ENCODE measurements at regions not wholly inside any gene's neighbourhood (a gene's known extent, or its start where the extent isn't known, plus 50 kb on each side); places are given as distances from the start of the nearest gene placed in this dataset.

DNA sequence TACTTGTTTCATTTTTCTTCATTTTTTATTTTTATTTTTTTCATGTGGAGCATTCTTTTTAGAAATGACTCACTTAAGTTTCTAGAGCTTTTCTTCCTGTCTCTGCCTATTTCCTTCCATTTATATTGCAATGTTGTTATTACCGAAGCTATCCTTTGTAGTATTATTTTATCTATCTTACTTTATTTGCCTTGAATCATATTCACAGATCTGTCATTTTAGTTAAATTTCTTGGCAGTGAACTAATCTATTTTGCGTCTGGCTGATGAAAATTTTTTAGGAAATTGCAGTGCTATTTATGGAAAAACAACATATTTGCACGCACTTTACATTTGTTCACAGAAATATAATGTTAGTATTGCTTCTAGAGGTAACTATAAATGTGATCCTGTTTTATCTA, 956.9 kb upstream of the SLC39A10 start:
- DNase-seq (ENCODE audit: low spot score), result no peak
- no peaks in the 10 kb centered on the region for H3K36me3 ChIP-seq (ENCODE audit: low read depth)

DNA sequence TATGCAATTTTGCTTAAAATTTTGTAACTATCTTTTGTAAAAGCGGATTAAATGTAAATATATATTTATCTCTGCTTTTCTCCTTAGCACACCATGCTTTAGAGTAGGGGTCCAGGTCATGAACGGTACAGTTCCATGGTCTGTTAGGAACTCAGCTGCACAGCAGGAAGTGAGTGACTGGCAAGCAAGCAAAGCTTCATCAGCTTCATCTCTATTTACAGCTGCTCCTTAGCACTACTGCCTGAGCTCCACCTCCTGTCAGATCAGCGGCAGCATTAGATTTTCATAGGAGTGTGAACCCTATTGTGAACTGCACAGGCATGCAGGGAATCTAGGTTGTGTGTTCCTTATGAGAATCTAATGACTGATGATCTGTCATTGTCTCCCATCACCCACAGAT, 959.0 kb upstream of the SLC39A10 start:
- Histone ChIP-seq H3K4me3 (ENCODE audit: severe bottlenecking) (no peak overlapping the region), H3K27me3 (ENCODE audit: insufficient read depth, poor library complexity, severe bottlenecking) (no peaks in the 10 kb centered on the region), H3K9me3 (ENCODE audit: severe bottlenecking) (no peaks in the 10 kb centered on the region), H3K27ac (ENCODE audit: poor library complexity, severe bottlenecking) (no peak overlapping the region), H3K36me3 (ENCODE audit: low read depth) (no peaks in the 10 kb centered on the region), H3K4me1 (ENCODE audit: insufficient read depth, poor library complexity, severe bottlenecking) (no peaks in the 10 kb centered on the region)
- DNase-seq (ENCODE audit: low spot score), result no peak
- TF ChIP-seq, protein P1, sequence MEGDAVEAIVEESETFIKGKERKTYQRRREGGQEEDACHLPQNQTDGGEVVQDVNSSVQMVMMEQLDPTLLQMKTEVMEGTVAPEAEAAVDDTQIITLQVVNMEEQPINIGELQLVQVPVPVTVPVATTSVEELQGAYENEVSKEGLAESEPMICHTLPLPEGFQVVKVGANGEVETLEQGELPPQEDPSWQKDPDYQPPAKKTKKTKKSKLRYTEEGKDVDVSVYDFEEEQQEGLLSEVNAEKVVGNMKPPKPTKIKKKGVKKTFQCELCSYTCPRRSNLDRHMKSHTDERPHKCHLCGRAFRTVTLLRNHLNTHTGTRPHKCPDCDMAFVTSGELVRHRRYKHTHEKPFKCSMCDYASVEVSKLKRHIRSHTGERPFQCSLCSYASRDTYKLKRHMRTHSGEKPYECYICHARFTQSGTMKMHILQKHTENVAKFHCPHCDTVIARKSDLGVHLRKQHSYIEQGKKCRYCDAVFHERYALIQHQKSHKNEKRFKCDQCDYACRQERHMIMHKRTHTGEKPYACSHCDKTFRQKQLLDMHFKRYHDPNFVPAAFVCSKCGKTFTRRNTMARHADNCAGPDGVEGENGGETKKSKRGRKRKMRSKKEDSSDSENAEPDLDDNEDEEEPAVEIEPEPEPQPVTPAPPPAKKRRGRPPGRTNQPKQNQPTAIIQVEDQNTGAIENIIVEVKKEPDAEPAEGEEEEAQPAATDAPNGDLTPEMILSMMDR (IDR thresholded peaks at IDR 0.05; ENCODE audit: poor library complexity, severe bottlenecking), result no peak
- ATAC-seq (ENCODE audit: low read depth), result no peak

More for the DNA sequence above, 956.9 kb upstream of the SLC39A10 start:
- TF ChIP-seq, protein P1 (IDR thresholded peaks at IDR 0.05; ENCODE audit: poor library complexity, severe bottlenecking), result no peak
- ATAC-seq (ENCODE audit: low read depth), result no peak
- no peaks in the 10 kb centered on the region for H3K4me1 ChIP-seq (ENCODE audit: insufficient read depth, poor library complexity, severe bottlenecking)
- H3K27me3 ChIP-seq (ENCODE audit: insufficient read depth, poor library complexity, severe bottlenecking), result no peaks in the 10 kb centered on the region
- no peaks in the 10 kb centered on the region for H3K9me3 ChIP-seq (ENCODE audit: severe bottlenecking)
- H3K4me3 ChIP-seq (ENCODE audit: severe bottlenecking), result no peak overlapping the region
- H3K27ac ChIP-seq (ENCODE audit: poor library complexity, severe bottlenecking), result no peak overlapping the region

DNA sequence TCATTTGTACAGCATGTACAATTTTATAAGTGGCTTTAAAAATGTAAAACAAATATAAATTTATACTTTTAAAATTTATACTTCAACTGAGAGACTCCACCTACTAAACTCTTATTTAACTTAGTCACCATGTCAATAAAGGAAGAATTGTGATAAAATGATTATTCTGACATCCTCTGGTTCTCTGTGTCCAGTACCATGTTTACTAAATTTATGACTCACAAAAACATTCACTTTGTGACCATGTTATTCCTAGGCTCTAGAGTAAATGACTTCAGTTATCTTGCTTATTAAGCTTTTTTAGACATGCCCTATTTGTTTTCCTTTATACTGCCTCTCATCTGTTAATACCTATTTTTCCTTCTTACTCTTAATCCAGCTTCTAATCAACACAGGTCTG, 959.6 kb upstream of the SLC39A10 start:
- no peak for DNase-seq (ENCODE audit: low spot score)
- H3K4me3 ChIP-seq (ENCODE audit: severe bottlenecking), result no peak overlapping the region
- H3K27ac ChIP-seq (ENCODE audit: poor library complexity, severe bottlenecking), result no peak overlapping the region
- no peaks in the 10 kb centered on the region for H3K27me3 ChIP-seq (ENCODE audit: insufficient read depth, poor library complexity, severe bottlenecking)
- no peaks in the 10 kb centered on the region for H3K36me3 ChIP-seq (ENCODE audit: low read depth)
- H3K4me1 ChIP-seq (ENCODE audit: insufficient read depth, poor library complexity, severe bottlenecking), result no peaks in the 10 kb centered on the region
- TF ChIP-seq, protein P1 (IDR thresholded peaks at IDR 0.05; ENCODE audit: poor library complexity, severe bottlenecking), result no peak
- H3K9me3 ChIP-seq (ENCODE audit: severe bottlenecking), result no peaks in the 10 kb centered on the region
- no peak for ATAC-seq (ENCODE audit: low read depth)

DNA sequence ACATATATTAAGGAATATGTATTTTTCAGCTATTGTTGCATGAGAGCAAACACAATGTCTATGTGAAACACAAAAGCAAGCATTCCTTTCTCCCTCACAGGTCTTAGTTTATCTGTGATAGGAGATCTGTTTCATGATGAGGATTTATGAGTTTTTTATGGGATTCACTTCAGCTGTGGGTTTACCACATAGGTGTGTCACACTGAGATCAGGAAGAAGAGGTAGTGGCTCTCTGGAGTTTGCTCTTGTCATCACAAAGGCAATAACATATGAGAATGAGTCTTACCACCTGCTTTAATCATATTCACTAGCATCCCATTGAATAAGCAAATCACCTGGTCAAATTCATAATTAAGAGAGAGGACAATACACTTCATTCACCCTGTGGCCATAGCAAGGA, 960.3 kb upstream of the SLC39A10 start:
- no peaks in the 10 kb centered on the region for H3K9me3 ChIP-seq (ENCODE audit: severe bottlenecking)
- no peaks in the 10 kb centered on the region for H3K4me1 ChIP-seq (ENCODE audit: insufficient read depth, poor library complexity, severe bottlenecking)
- H3K27me3 ChIP-seq (ENCODE audit: insufficient read depth, poor library complexity, severe bottlenecking), result no peaks in the 10 kb centered on the region
- ATAC-seq (ENCODE audit: low read depth) (no peak), DNase-seq (ENCODE audit: low spot score) (no peak)
- TF ChIP-seq, protein P1 (IDR thresholded peaks at IDR 0.05; ENCODE audit: poor library complexity, severe bottlenecking), result no peak
- no peaks in the 10 kb centered on the region for H3K36me3 ChIP-seq (ENCODE audit: low read depth)
- no peak overlapping the region for H3K4me3 ChIP-seq (ENCODE audit: severe bottlenecking)
- no peak overlapping the region for H3K27ac ChIP-seq (ENCODE audit: poor library complexity, severe bottlenecking)

DNA sequence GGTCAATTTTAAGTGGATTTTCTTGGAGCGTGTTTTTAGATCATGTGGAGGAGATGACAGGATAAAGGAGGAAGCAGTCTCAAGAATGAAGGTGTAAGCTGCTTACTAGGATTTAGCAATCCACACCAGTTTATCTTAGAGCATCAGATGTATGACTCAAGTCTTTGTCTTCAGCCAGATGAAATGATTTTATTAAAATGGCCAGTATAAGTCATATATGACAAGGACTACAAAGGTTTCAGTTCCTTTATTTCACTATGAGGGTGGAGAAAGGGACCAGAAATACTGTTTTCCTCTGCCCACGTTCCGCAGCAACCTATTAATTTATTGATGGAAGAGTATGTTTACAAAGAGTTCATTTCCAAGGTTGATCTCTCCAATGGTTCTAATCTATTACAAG, 970.5 kb upstream of the SLC39A10 start:
- Histone ChIP-seq H3K4me1 (ENCODE audit: insufficient read depth, poor library complexity, severe bottlenecking) (no peaks in the 10 kb centered on the region), H3K27me3 (ENCODE audit: insufficient read depth, poor library complexity, severe bottlenecking) (no peaks in the 10 kb centered on the region), H3K9me3 (ENCODE audit: severe bottlenecking) (no peaks in the 10 kb centered on the region), H3K36me3 (ENCODE audit: low read depth) (no peaks in the 10 kb centered on the region), H3K27ac (ENCODE audit: poor library complexity, severe bottlenecking) (no peak overlapping the region), H3K4me3 (ENCODE audit: severe bottlenecking) (no peak overlapping the region)
- no peak for DNase-seq (ENCODE audit: low spot score)
- TF ChIP-seq, protein P1 (IDR thresholded peaks at IDR 0.05; ENCODE audit: poor library complexity, severe bottlenecking), result no peak
- no peak for ATAC-seq (ENCODE audit: low read depth)
